ENCODE measurements at regions not wholly inside any gene's neighbourhood (a gene's known extent, or its start where the extent isn't known, plus 50 kb on each side); places are given as distances from the start of the nearest gene placed in this dataset.

- TF ChIP-seq CTCF (IDR thresholded peaks at IDR 0.05): no peak
- no peak for TF ChIP-seq POLR2A (IDR thresholded peaks at IDR 0.05)
Measured at GRCh38 chr17:70736375-70736957, 567.1 kb downstream of the KCNJ2 start.
